ENCODE measurements at regions not wholly inside any gene's neighbourhood (a gene's known extent, or its start where the extent isn't known, plus 50 kb on each side); places are given as distances from the start of the nearest gene placed in this dataset.

GRCh38 chr2:121159291-121160071 is 125.5 kb downstream of the TFCP2L1 start:
- DNase-seq (ENCODE audit: low spot score), result no peak

- no peak for DNase-seq (ENCODE audit: low spot score)
Observed at GRCh38 chr2:121160366-121160765, 124.6 kb downstream of the TFCP2L1 start.

- DNase-seq (ENCODE audit: low spot score), result no peak
Observed at GRCh38 chr2:121161272-121161671, 123.7 kb downstream of the TFCP2L1 start.

GRCh38 chr2:121162893-121163292 is 122.1 kb downstream of the TFCP2L1 start:
- DNase-seq (ENCODE audit: low spot score), result no peak

GRCh38 chr2:121164042-121164441 is 121.0 kb downstream of the TFCP2L1 start:
- no peak for DNase-seq (ENCODE audit: low spot score)

GRCh38 chr2:121165038-121165542 is 119.9 kb downstream of the TFCP2L1 start:
- no peak for DNase-seq (ENCODE audit: low spot score)

All from mucosa of gallbladder (tissue), 1 donor.